Nucleus accumbens (tissue), 56 donors: ENCODE measurements at regions not wholly inside any gene's neighbourhood (a gene's known extent, or its start where the extent isn't known, plus 50 kb on each side); places are given as distances from the start of the nearest gene placed in this dataset.
A peak's percentile ranks its signal among the peaks of the same experiment; 100 is the strongest.

Experiments
- DNase-seq, 56 donors: peaks; one replicate each; lab custom pipeline; 2025; lab: John Stamatoyannopoulos, UW

DNA sequence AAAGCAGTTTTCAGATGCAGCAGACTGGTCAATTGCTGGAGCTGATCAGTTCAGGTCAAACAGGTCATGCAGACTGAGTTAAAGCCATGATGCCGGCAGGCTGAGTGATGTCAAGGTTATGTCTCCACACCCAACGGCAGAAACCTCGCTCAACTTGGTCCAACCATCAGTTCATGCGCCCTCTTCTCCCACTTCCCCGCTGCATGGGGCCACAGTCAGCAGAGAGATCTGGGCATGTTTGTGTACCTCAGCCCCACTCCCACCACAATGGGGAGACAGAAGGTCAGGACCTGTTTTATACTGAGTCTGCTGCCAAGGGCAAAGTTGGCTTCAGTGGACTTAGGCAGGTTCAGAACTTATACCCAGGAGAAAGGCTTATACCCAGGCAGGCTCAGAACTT is 118.7 kb downstream of the TRIM29 start:
- DNase-seq, result no peak

DNA sequence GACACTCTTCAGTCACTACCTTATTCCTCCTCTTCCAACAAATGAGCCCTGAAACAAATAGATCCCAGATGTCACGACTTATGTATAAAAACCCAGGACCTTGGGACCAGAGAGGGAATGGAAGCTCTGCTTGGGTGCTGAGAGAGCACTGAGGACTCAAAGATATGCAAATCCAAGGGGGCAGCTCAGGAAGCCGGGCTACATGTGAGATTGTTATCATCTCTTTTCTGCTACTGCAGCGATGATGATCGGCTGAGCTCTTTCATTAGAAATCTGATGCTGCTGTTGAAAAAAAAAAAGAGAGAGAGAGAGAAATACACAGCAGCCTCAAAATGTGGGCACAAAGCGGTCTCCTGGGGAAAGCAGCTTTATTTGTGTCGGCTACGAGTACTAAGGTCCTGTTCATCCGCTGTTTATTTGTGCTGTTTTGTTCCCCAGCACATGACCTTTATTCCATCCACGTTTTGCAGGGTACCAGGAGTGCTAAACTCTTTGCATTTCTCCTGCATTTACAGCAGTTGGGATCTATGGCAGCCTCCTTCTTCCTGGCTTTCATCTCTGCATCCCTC is 120.2 kb downstream of the TRIM29 start:
- no peak for DNase-seq

DNA sequence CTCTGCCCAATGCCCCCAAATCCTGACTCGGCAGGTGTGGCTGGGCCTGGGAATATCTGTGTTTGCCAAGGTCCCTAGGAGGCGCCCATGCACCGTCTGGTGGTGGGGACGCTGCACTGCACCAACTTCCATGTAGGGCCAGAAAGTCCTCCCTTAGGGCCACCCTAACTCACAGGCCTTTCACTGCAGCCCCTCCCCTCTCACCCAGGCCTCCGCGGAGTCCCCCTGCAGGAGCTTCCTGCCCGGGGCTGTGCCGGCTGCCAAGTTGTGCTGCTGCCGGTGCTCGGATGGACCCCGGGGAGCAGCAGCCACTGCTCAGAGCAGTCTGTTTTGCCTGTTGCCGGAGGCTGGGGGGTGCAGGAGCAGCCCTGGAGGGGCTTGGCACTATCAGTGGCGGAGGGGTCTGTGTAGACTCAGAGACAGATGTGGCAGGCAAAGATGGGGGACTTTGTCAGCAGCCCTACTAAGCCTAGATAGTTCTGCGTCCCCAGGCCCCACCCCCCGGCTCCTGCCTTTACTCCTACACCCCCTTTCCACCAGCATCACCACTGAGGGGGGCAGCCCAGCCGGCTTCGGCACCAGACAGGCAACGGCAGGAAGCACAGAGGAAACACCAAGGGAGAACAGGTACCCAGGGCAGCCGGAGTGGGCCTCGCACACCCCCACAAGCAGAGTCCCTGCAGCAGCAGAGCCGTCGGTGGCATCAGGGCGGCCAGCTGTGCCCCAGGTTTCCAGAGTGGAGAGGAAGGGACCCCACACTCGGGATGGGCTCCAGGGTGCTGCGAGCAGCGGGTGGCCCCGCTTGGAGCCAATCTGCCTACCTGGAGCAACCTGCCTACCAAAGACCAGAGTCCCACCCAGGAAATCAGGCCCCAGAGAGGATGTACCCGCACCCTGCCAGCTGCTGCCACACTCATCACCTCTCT is 124.3 kb downstream of the TRIM29 start:
- DNase-seq, result peak in 46 of 56 donors; percentile 15 to 77 (median 54)

DNA sequence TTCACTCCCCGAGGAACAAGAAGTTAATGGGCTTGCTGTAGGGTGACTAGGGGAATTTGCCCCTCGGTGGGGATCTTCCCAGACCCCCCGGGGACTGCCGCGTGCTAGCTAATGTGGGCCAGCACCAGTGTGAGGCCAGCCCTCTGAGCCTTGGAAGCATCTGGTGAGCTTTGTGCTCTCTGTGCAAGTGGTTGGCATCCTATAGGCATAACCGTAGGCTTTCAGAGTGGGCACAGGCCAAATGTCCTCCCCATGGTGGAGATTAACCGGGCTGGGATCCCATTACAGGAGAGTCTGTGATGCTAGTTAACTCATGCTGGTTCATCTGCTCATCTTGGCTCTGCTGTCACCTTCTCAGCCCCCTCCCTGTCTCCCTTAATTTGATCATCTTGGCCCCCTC is 125.7 kb downstream of the TRIM29 start:
- no peak for DNase-seq

DNA sequence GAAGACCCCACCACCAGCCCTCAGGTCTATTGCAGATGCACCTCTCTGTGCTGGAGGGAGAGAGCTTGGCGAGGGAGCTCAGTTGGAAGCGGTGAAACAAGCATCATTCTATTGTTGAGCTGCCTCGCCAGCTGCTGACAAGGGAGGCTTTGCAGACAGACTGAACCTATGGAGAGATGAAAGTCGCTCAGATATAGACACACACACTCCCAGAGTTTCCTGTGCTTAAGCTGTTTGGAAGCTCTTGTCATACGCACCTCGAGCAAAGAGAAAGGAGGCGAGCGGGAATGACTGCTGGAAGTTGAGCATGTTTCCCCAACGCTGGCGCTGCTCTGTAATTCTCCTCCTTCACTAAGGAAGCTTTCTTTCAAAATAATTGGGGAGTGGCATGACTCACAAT is 126.1 kb downstream of the TRIM29 start:
- DNase-seq, result peak in 32 of 56 donors; percentile 9 to 57 (median 34)

DNA sequence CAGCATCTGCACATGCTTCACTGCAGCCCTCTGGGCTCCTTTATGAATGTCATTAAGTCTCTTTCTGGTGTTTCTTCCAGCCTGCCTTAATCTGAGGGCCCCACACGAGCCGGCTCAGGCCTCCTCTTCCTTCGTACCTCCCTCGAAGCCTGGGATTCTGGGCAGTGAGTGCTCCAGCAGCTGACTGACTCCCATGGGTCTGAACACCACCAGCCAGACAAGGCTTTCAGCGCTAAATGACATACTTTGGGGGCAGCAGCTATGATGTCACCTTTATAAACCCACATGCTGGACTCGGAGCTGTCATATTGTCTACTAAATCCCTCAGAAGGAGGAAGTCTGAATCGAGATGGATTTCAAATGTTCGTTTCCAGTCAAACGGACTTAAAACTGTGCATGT is 127.1 kb downstream of the TRIM29 start:
- no peak for DNase-seq

DNA sequence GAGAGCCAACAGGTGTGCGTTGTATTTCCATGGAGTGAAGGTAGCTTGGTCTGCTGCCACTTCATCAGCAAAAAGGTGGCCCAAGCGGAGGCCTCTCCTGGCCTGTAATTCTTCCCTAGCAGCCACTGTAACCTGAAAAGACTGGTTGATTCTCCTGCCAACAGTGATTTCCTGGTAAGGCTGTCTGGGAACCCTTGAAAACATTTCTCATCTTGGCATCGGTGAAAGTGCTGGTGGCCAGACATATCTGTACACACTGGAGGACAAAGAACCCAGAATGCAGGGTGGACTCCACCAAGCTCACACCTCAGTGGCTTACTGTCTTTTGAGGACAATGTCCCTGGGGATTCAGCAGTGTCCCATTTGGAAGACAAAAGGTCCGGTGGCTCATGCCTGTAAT is 128.0 kb downstream of the TRIM29 start:
- no peak for DNase-seq

DNA sequence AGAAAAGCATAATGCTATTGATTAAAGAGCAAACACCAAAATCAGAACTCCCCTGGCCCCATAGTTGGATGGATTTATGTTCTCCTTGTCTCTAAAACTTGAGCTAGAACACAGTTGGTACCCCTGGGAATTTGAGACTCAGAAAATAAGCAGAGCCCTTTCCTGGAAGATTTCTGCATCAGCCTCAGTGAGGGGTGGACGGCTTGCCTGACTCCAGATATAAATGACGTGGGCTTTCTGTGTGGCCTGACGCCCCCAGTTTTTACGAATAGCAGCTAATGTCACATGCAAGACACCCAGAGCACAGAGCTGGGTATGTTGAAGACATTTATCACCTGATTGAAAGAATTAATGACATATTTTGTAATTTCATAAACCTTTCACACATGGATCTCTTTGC is 130.8 kb downstream of the TRIM29 start:
- no peak for DNase-seq

DNA sequence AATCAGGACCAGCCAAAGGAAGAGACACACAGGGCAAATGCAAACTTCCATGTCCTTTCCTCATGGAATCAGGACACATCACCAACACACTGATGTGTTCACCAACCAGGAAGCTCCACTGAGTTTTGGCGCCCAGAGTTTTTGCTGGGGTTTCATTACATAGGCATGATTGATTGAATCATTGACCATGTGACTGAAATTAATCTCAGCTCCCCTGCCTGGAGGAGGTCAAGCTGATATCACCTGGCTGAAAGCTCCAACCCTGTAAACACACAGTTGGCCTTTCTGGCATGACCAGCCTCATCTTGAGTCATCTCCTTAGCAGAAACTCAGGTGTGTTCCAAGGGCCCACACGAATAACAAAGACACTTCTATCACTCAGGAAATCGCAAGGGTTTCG is 133.2 kb downstream of the TRIM29 start:
- DNase-seq, result no peak

DNA sequence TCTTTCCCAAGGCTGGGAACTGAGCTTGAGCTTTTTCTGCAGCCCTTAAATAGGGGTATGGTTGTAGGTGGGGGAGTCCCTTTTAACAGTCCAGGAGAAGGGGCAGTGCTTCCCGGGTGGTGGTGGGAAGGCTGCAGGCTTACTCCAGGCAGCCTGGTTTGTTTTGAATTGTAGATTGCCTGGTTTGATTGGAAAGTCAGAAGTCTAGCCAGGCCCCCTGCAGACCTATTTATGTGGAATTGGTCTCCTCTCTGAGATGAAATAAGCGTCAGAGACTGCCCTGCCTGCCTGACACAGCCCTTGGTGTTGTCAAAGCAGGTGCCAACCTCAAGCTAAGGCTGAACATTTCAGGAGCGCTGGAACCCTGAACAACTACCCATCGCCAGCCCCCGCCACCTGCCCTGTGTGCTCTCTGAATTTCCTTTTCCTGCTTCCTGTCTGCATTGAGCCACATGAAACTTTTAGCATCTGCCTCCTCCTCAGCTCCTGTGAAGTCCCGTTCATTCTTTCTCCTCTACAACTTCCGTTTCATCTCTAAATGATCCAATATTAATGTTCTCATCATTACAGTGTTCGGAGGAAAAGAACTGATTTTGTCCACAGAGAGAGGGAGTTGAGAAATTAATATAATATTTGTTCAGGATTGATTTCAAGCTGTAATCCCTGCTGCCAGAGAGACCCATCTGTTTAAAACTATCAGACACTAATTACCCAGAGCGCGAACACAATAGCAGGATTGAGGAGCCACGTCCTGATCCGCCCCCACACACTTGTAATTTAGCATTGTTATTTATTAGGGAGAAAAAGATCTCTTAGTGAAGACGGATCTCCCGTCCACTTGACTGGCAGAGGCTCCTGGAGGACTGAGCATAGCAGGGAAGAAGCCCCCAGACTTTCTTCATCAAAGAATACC is 136.5 kb downstream of the TRIM29 start:
- DNase-seq, result peak in 2 of 56 donors; percentile 16 to 22

DNA sequence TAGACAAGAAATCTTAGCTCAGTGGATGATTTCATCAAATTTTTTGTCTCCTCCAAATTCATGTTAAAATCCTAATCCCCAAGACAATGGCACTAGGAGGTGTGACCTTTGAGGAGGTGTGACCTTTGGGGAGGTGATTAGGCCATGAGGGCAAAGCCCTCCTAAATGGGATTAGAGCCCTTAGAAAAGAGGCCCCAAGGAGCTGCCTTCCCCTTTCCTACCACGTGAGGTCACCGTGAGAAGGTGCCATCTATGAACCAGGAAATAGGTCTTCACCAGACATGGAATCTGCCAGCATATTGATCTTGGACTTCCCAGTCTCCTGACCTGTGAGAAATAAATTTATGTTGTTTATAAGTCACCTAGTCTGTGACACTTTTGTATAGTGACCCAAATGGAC is 138.7 kb downstream of the TRIM29 start:
- no peak for DNase-seq

DNA sequence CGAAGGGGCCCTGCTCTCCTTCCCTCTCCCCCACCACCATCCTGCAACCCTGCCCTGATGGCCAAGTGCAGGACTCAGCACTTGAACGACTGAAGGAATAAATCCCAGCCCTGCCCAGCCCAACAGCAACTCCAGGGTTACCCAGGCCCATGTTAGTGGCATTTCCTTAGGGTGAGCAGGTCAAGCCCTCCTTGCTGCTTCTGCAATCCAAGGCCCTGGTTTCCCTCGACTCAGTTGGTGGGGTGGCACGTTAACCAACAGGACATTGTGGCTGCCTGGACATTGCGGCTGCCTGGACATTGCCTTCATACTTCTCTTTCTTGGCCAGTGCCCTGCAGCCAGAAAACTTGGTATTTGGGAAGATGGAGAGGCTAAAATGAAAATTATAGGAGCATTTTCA is 141.4 kb downstream of the TRIM29 start:
- no peak for DNase-seq

DNA sequence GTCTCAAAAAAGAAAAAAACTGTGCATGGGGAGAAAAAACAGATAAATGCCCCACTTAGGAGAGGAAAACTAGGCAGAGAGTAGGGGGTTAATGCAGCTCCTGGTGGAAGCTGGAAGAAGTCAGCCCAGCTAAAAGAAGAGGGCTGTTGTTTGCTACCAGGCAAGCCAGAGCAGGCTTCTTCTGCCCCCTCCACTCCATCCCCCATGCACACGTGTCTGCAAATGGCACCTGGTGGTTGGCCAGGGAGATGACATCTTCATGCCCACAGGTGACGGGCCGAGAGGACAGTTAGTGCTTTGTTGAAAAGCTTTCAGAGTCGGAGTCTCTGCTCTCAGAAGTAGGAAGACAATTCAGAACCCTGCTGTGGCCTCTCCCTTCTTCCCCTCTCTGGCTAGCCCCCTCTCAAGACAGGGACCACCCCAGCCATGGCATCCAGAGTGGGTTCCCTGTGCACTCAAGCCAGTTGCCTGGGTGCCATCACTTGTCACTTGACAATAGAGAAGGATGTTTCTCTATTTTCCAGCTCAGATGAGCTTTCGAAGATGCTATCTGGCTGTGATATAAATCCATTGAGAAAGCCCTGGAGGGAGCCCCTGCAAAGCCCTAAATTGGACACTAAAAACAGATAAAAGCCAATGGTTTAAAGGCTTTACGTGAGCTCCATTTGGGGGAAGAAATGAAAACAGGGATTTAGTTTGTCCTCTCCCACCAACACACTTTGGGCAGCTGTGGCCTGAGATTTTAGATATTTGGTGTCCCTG is 142.0 kb downstream of the TRIM29 start:
- DNase-seq, result peak in 14 of 56 donors; percentile 15 to 72 (median 37)

DNA sequence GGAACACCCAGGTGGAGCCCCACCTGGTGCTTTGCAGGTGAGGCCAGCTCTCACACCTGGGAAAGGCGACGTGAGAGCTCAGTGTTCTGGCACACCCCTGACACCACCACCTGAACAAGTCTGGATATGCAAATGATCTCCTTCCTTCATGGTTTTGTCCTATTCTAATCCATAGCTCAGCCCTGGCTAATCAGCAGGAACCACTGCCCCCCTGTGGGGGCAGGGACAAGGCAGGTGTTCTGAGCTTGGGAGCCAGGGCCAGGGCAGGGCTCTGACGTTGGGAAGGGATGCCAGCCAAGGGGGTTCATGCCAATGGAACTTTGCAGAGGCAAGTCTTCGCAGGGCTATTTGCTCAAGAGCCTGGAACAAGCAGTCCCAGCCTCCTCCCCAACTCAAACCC is 144.2 kb downstream of the TRIM29 start:
- peak in 2 of 56 donors; percentile 21 to 31 for DNase-seq

DNA sequence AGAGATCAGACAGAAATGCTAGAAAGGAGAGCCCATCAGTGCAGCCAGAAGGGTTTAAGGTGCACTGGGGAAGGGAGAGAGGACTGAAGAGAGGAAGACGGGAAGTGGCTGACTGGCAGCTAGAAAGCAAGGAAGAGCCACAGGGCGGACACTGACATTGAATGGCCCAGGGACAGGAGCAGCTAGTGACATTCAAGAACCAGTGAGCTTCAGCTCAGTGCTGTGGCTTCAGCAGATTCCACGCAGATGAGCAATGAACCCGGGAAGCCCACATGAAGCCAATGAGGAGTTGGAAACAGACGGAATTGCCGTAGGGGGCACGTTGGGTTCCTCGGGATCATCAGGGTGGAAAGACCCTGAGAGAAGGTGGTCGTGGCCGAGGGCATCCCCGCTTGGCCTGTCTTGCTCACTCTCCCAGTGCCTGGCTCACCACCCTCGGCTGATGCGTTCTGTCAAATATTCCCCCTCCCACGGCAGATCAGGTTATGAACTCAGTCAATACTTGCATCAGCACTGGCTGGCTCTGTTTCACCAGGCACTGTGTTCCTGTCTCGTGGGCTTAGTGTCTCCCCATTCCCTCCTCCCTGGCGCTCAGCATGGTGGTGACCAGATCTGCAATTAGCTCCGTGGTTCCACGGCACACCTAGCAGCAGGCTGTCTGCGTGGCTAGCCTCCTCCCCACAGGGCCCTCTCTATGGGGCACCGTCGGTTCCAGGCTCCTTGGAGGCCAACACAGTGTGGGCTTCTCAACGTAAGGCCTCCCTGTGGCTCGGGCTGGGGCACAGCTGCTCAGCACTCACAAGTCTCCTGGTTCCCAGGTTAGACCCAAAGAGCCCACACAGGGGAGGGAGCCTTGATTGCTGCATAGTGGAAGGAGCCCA is 145.5 kb downstream of the TRIM29 start:
- no peak for DNase-seq

DNA sequence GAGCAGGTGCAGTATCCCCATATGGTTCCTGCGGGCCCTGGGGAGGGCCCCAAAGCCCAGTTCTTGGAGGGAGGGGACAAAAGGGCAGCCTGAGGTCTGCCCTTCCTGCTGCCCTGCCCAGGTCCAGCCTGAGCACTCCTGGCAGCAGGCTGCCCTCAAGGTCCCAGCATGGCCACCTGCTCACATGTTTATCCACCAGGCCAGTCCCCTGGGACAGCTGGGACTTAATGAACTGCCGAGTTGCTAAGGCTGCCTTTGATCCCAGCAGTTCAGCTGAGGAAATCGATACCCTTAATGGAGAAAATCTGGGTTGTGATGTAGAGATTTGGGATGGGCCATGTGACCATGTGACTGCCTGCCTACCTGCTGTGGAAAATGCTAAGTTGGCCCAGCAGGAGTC is 146.2 kb downstream of the TRIM29 start:
- no peak for DNase-seq

DNA sequence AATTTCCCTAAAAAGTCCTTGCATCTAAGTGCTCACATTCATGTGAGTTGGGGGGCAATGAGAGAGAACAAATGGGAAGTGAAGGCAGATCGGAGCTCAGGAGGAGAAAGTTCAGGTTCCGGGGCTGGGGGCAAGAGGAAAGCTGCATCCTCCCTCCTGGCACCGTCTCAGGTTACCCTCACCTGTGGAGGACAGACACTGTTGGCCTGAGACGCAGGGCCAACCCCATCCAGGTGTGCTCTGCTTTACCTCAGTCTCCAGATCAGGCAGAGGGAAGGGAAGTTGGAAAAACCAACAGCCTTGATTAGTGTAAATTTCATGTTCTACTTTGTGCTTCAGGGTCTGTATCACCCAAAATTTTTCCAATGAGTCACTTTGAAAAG is 146.9 kb downstream of the TRIM29 start:
- no peak for DNase-seq

DNA sequence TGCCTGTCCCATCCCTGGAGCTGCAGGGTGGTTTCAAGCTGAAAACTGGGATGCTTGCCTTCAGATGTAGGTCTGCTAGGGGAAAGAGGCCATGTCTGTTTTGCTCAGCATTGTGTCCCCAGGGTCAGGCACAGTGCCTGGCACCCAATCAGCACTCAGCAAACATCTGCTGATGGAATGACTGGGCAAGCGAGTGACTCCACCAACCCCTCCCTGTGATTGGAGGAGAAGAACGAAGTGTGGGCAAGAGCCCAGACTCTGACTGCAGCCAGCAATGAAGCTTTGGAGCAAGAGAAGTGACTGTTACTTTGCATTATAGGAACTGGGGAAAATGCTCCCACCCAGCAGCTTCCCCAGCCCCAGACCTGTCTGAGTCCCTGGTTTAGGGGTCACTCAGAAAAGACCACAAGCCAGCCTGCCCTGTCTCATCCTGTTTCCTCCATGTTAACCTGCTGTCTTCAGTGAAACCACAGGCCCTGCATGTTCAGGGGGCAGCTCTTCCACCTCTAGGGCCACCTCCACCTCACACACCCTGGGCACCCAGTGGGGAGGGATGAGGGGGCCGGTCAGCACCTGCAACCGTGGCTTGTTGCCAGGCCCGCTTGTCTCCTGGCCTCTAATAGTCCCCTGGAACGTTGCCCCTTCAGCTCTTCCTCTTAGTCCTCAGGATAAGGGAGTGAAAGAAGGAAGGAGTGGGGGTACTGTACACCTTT is 147.4 kb downstream of the TRIM29 start:
- peak in 52 of 56 donors; percentile 35 to 94 (median 82) for DNase-seq
